Mammary epithelial cell (primary cell): ENCODE measurements at regions not wholly inside any gene's neighbourhood (a gene's known extent, or its start where the extent isn't known, plus 50 kb on each side); places are given as distances from the start of the nearest gene placed in this dataset.

Experiments used
- CTCF ChIP-seq, 2 donors: IDR thresholded peaks in 1 of 2; conservative IDR thresholded peaks in 1 of 2; 2 replicates each; pipeline ENCODE4 v1.5.1; 2011 to 2012; ENCODE audit warnings: inconsistent platforms in 2 of 2, low read length in 2 of 2, mild to moderate bottlenecking in 2 of 2, control low read depth in 1 of 2, low read depth in 1 of 2; ENCODE audit not compliant: insufficient read depth in 1 of 2; ENCODE audit errors: extremely low read depth in 1 of 2
- EZH2 ChIP-seq: IDR thresholded peaks from 2 replicates; pipeline ENCODE4 v1.6.1; 2012; ENCODE audit warnings: low read length, inconsistent platforms, borderline replicate concordance

GRCh38 chr2:54386585-54386984, 69.5 kb upstream of the SPTBN1 start:
- TF ChIP-seq CTCF (conservative IDR thresholded peaks at IDR 0.05 in 1 of 2, IDR thresholded peaks at IDR 0.05 in 1 of 2; ENCODE audit: extremely low read depth in 1 of 2, insufficient read depth in 1 of 2, low read depth in 1 of 2, low read length in 2 of 2) (no peak), EZH2 (no peak)
